Activated CD8-positive, alpha-beta memory T cell treated with anti-CD3 and anti-CD28 coated beads, Interleukin-2, amount 10 ng/mL, durations not matched to agents 7 days and 5 days (primary cell): ENCODE measurements at regions not wholly inside any gene's neighbourhood (a gene's known extent, or its start where the extent isn't known, plus 50 kb on each side); places are given as distances from the start of the nearest gene placed in this dataset.

Experiments
- ATAC-seq: fragments of 150-1000 bp; cut with Tn5 transposase; one replicate; pipeline ENCODE4 v1.10.0; 2021; ENCODE audit warnings: moderate library complexity
- CTCF ChIA-PET: fragments of 350-600 bp; sonication (Branson Sonifier 250); formaldehyde crosslinking; loops from one replicate; lab custom pipeline; 2021; ENCODE audit warnings: antibody characterized with exemption; lab: Charles Lee
- DNase-seq: peaks from one replicate; pipeline ENCODE4 v3.0.0-alpha.2; 2020
- H3K27ac Mint-ChIP-seq: one replicate; pipeline ENCODE4 v1.8.0; 2021; ENCODE audit warnings: mild to moderate bottlenecking, mixed read lengths
- H3K27me3 Mint-ChIP-seq: one replicate; pipeline ENCODE4 v1.8.0; 2021; ENCODE audit warnings: mixed read lengths
- H3K36me3 Mint-ChIP-seq: one replicate; pipeline ENCODE4 v1.8.0; 2021; ENCODE audit warnings: mild to moderate bottlenecking, mixed read lengths
- H3K4me1 Mint-ChIP-seq: one replicate; pipeline ENCODE4 v1.8.0; 2021; ENCODE audit warnings: mixed read lengths
- H3K4me3 Mint-ChIP-seq: one replicate; pipeline ENCODE4 v1.8.0; 2021; ENCODE audit warnings: mild to moderate bottlenecking, moderate library complexity, mixed read lengths
- H3K9me3 Mint-ChIP-seq: one replicate; pipeline ENCODE4 v1.8.0; 2022; ENCODE audit warnings: low read depth, mixed read lengths

- no peaks in the 10 kb centered on the region for H3K36me3 Mint-ChIP-seq
- H3K4me3 Mint-ChIP-seq, result no peak overlapping the region
These were observed 367.6 kb upstream of the JAG1 start for GRCh38 chr20:11041396-11041795.

GRCh38 chr20:11043001-11043400, 369.2 kb upstream of the JAG1 start:
- Mint-ChIP-seq H3K36me3 (no peaks in the 10 kb centered on the region), H3K27ac (no peak overlapping the region), H3K4me3 (no peak overlapping the region), H3K27me3 (no peaks in the 10 kb centered on the region), H3K4me1 (no peaks in the 10 kb centered on the region), H3K9me3 (no peaks in the 10 kb centered on the region)
- CTCF ChIA-PET, result interaction anchor here (1.6 kb wide), 1 partner anchor 10 kb away, joined by 3 read pairs; no protein-coding TSS in a partner anchor
- no peak for DNase-seq
- no peak for ATAC-seq

More at GRCh38 chr20:11041396-11041795, 367.6 kb upstream of the JAG1 start:
- Mint-ChIP-seq H3K27ac (no peak overlapping the region), H3K27me3 (no peaks in the 10 kb centered on the region), H3K4me1 (no peaks in the 10 kb centered on the region), H3K9me3 (no peaks in the 10 kb centered on the region)
- DNase-seq (no peak), ATAC-seq (no peak)
- CTCF ChIA-PET, result no interaction called here

- Mint-ChIP-seq H3K4me1 (no peaks in the 10 kb centered on the region), H3K36me3 (no peaks in the 10 kb centered on the region), H3K9me3 (no peaks in the 10 kb centered on the region), H3K27me3 (no peaks in the 10 kb centered on the region), H3K4me3 (no peak overlapping the region), H3K27ac (no peak overlapping the region)
- ATAC-seq (no peak), DNase-seq (no peak)
- CTCF ChIA-PET, result no interaction called here
These were observed 370.8 kb upstream of the JAG1 start for GRCh38 chr20:11044561-11044960.

- Mint-ChIP-seq H3K4me3 (no peak overlapping the region), H3K4me1 (no peaks in the 10 kb centered on the region), H3K36me3 (no peaks in the 10 kb centered on the region), H3K27me3 (no peaks in the 10 kb centered on the region), H3K27ac (no peak overlapping the region), H3K9me3 (no peaks in the 10 kb centered on the region)
- CTCF ChIA-PET, result no interaction called here
- no peak for ATAC-seq
- no peak for DNase-seq
These were observed 371.8 kb upstream of the JAG1 start for GRCh38 chr20:11045412-11046175.

- CTCF ChIA-PET, result no interaction called here
- H3K27ac Mint-ChIP-seq, result no peak overlapping the region
- H3K9me3 Mint-ChIP-seq, result no peaks in the 10 kb centered on the region
- no peak overlapping the region for H3K4me3 Mint-ChIP-seq
- no peaks in the 10 kb centered on the region for H3K4me1 Mint-ChIP-seq
- DNase-seq (no peak), ATAC-seq (no peak)
- H3K36me3 Mint-ChIP-seq, result no peaks in the 10 kb centered on the region
- H3K27me3 Mint-ChIP-seq, result no peaks in the 10 kb centered on the region
These were observed 373.8 kb upstream of the JAG1 start for GRCh38 chr20:11047559-11047958.

GRCh38 chr20:11048739-11049138, 374.9 kb upstream of the JAG1 start:
- H3K4me3 Mint-ChIP-seq, result no peak overlapping the region

GRCh38 chr20:11050350-11050749, 376.6 kb upstream of the JAG1 start:
- CTCF ChIA-PET, result no interaction called here
- Mint-ChIP-seq H3K27ac (no peak overlapping the region), H3K36me3 (no peaks in the 10 kb centered on the region), H3K4me3 (no peak overlapping the region), H3K27me3 (no peaks in the 10 kb centered on the region), H3K4me1 (no peaks in the 10 kb centered on the region), H3K9me3 (peaks cover 2% of the 10 kb centered on the region)
- ATAC-seq (no peak), DNase-seq (no peak)

More at GRCh38 chr20:11048739-11049138, 374.9 kb upstream of the JAG1 start:
- DNase-seq (no peak), ATAC-seq (no peak)
- H3K27me3 Mint-ChIP-seq, result no peaks in the 10 kb centered on the region
- no peaks in the 10 kb centered on the region for H3K36me3 Mint-ChIP-seq
- no peak overlapping the region for H3K27ac Mint-ChIP-seq
- H3K4me1 Mint-ChIP-seq, result no peaks in the 10 kb centered on the region
- H3K9me3 Mint-ChIP-seq, result peaks cover 2% of the 10 kb centered on the region
- CTCF ChIA-PET, result no interaction called here

- Mint-ChIP-seq H3K4me1 (no peaks in the 10 kb centered on the region), H3K4me3 (no peak overlapping the region), H3K27me3 (no peaks in the 10 kb centered on the region), H3K36me3 (no peaks in the 10 kb centered on the region), H3K27ac (no peak overlapping the region), H3K9me3 (peaks cover 2% of the 10 kb centered on the region)
- DNase-seq (no peak), ATAC-seq (no peak)
- CTCF ChIA-PET, result no interaction called here
These were observed 377.3 kb upstream of the JAG1 start for GRCh38 chr20:11051136-11051535.

- no peaks in the 10 kb centered on the region for H3K36me3 Mint-ChIP-seq
- no peak overlapping the region for H3K27ac Mint-ChIP-seq
- H3K4me1 Mint-ChIP-seq, result no peaks in the 10 kb centered on the region
- H3K9me3 Mint-ChIP-seq, result peaks cover 2% of the 10 kb centered on the region
- no peaks in the 10 kb centered on the region for H3K27me3 Mint-ChIP-seq
- CTCF ChIA-PET, result no interaction called here
- no peak overlapping the region for H3K4me3 Mint-ChIP-seq
- ATAC-seq (no peak), DNase-seq (no peak)
These were observed 379.5 kb upstream of the JAG1 start for GRCh38 chr20:11053310-11053709.

- H3K27me3 Mint-ChIP-seq, result no peaks in the 10 kb centered on the region
- H3K9me3 Mint-ChIP-seq, result peaks cover 2% of the 10 kb centered on the region
- H3K4me1 Mint-ChIP-seq, result no peaks in the 10 kb centered on the region
- H3K4me3 Mint-ChIP-seq, result no peak overlapping the region
- CTCF ChIA-PET, result no interaction called here
- ATAC-seq (no peak), DNase-seq (no peak)
- H3K36me3 Mint-ChIP-seq, result no peaks in the 10 kb centered on the region
- H3K27ac Mint-ChIP-seq, result no peak overlapping the region
These were observed 380.6 kb upstream of the JAG1 start for GRCh38 chr20:11054266-11054993.

- DNase-seq (no peak), ATAC-seq (no peak)
- CTCF ChIA-PET, result no interaction called here
- no peaks in the 10 kb centered on the region for H3K36me3 Mint-ChIP-seq
- H3K4me1 Mint-ChIP-seq, result no peaks in the 10 kb centered on the region
- H3K4me3 Mint-ChIP-seq, result no peak overlapping the region
- H3K9me3 Mint-ChIP-seq, result peaks cover 2% of the 10 kb centered on the region
- no peaks in the 10 kb centered on the region for H3K27me3 Mint-ChIP-seq
- no peak overlapping the region for H3K27ac Mint-ChIP-seq
These were observed 382.6 kb upstream of the JAG1 start for GRCh38 chr20:11056414-11056813.

GRCh38 chr20:11057624-11058023, 383.8 kb upstream of the JAG1 start:
- H3K27ac Mint-ChIP-seq, result no peak overlapping the region

GRCh38 chr20:11059659-11060058, 385.9 kb upstream of the JAG1 start:
- Mint-ChIP-seq H3K36me3 (no peaks in the 10 kb centered on the region), H3K27me3 (no peaks in the 10 kb centered on the region), H3K4me3 (no peak overlapping the region), H3K4me1 (no peaks in the 10 kb centered on the region), H3K9me3 (no peaks in the 10 kb centered on the region), H3K27ac (no peak overlapping the region)
- ATAC-seq (no peak), DNase-seq (no peak)
- CTCF ChIA-PET, result no interaction called here

More at GRCh38 chr20:11057624-11058023, 383.8 kb upstream of the JAG1 start:
- Mint-ChIP-seq H3K9me3 (peaks cover 2% of the 10 kb centered on the region), H3K4me3 (no peak overlapping the region), H3K27me3 (no peaks in the 10 kb centered on the region), H3K4me1 (no peaks in the 10 kb centered on the region), H3K36me3 (no peaks in the 10 kb centered on the region)
- DNase-seq (no peak), ATAC-seq (no peak)
- CTCF ChIA-PET, result no interaction called here
